Stomach (tissue), 4 donors: ENCODE measurements at regions not wholly inside any gene's neighbourhood (a gene's known extent, or its start where the extent isn't known, plus 50 kb on each side); places are given as distances from the start of the nearest gene placed in this dataset.

Experiments
- POLR2AphosphoS5 ChIP-seq, 3 donors: sonication (generic); formaldehyde crosslinking; IDR thresholded peaks; one replicate each; pipeline ENCODE4 v1.6.1; 2016; ENCODE audit warnings: antibody characterized with exemption in 3 of 3
- TF ChIP-seq, protein P1 (sequence below), 7 experiments: fragments of 450-650 bp in 4 of 7; fragments of 200-600 bp in 3 of 7; sonication (generic) in 3 of 7; IDR thresholded peaks; one replicate each; pipeline ENCODE4 v1.5.1; 2016 to 2019; ENCODE audit warnings: antibody characterized with exemption in 7 of 7, control low read depth in 2 of 7, mild to moderate bottlenecking in 1 of 7

DNA sequence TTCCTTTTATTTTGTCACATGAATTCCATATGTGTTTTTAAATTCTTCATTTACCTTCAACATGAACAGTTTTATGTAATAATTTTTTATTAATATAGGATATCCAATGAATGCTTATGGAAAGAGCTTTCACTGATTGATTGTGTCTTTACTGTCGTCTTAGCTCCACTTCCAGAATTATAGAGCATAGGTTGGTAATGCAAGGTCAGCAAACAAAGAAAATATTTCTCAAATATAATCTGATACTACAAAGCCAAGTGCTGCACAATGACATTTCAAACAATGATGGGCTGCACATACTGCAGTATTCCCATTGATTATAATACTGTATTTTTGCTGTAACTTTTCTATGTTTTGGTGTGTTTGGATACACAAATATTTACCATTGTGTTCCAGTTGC lies 275.7 kb upstream of the RSPO3 start:
- no peak for TF ChIP-seq POLR2AphosphoS5 (IDR thresholded peaks at IDR 0.05)
- TF ChIP-seq, protein P1, sequence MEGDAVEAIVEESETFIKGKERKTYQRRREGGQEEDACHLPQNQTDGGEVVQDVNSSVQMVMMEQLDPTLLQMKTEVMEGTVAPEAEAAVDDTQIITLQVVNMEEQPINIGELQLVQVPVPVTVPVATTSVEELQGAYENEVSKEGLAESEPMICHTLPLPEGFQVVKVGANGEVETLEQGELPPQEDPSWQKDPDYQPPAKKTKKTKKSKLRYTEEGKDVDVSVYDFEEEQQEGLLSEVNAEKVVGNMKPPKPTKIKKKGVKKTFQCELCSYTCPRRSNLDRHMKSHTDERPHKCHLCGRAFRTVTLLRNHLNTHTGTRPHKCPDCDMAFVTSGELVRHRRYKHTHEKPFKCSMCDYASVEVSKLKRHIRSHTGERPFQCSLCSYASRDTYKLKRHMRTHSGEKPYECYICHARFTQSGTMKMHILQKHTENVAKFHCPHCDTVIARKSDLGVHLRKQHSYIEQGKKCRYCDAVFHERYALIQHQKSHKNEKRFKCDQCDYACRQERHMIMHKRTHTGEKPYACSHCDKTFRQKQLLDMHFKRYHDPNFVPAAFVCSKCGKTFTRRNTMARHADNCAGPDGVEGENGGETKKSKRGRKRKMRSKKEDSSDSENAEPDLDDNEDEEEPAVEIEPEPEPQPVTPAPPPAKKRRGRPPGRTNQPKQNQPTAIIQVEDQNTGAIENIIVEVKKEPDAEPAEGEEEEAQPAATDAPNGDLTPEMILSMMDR (IDR thresholded peaks at IDR 0.05), result no peak
